GM21717 (cell line): ENCODE measurements at regions not wholly inside any gene's neighbourhood (a gene's known extent, or its start where the extent isn't known, plus 50 kb on each side); places are given as distances from the start of the nearest gene placed in this dataset.
"Not testable (repeated sequence)": the region's sequence is repeated elsewhere in the genome, so short reads cannot be mapped to it uniquely, and the experiment has no call there.

Experiments used
- ATAC-seq: cut with Tn5 transposase; IDR thresholded peaks from one replicate; pipeline ENCODE4 v1.9.1; 2021; ENCODE audit warnings: mild to moderate bottlenecking, moderate library complexity; ENCODE audit not compliant: unreplicated experiment

DNA sequence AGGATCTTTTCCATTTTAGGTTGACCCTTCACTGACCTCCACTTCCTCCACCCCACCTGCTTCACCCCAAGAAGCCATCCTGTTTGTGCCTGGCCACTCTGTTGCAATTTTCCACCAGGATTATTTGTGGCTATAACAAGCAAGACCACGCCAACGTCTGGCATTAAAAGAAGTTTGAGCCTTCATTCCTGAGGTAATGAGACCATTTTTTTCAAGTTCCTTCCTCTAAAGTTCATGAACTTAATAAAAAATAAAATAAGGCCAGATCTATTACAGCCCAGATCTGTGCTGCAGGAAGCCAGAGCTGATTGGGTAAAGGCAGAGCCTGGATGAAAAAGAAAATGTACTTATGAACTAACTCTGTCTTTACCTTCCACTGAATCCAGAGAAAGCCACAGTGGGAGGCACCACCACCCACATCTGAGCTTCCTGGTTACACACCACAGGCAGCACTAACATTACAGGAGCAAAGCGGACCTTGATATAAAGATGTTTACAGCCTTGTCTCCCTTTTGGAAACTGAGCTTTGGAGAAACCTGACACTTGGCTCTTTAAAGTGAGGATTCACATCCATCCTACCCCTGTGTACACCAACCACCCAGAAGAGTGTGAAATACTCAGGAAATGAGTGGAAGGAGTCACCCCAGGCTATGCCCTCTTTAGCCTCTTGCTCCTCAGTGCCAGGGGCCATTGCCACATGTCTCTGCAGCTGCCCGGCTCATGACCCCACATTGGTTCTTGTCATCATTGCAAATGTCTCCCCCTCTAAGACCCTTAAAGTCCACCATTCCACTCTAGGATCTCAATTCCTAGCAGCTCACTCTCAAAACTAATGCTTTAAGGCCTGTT is 293.6 kb downstream of the PLPP3 start:
- ATAC-seq: no peak

DNA sequence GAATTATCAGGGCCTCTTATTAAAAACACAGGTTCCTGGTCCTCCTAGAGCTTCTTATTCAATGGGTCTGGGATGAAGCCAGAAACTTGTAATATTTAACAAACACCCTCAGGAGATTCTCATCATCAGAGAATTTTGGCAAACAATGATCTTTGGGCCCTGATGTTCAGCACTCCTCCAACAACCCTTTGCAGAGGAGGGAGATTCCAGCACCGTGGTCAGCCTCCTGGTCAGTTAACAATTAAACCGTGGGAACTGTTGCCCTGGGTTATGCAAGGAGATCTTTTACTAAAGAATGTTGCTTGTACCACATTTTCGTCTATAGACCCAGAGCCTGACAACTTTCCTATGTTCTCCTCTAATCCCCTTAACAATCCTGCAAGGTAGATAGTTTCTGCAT is 294.4 kb downstream of the PLPP3 start:
- ATAC-seq: no peak

- no peak for ATAC-seq
Measured at GRCh38 chr1:56278061-56278460, 301.3 kb downstream of the PLPP3 start.

DNA sequence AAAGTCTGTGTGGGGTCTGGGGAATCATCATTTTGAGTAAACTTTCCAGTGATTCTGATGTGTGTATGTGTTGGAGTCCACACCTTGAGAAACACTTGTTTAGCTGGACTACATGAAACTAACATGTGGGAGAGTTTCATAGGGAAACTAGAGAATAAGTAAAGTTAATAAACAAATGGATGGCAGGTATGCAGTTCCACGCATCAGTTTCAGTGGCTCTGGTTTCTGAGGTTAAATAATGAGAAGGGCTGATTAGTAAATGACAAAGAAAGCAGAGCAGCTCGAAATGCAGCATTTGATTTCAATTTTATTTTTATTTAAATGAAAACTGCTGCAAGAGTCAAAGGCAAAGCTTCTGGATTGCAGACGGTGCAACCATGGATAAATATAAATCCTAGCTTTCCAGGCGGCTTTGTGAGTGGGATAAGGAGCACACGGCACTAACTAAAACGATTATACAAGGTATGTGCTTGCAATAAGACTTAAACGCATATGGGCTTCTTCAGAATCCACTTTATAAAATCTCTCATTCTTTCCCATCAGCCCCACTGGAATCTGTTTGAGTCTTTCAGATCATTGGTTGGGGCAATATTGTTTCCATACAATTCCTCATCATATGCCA is 310.7 kb downstream of the PLPP3 start:
- no peak for ATAC-seq

- no peak for ATAC-seq
Measured at GRCh38 chr1:56267611-56268010, 311.8 kb downstream of the PLPP3 start.

GRCh38 chr1:56266359-56266758 is 313.0 kb downstream of the PLPP3 start:
- no peak for ATAC-seq

GRCh38 chr1:56265216-56265615 is 314.1 kb downstream of the PLPP3 start:
- ATAC-seq: no peak

DNA sequence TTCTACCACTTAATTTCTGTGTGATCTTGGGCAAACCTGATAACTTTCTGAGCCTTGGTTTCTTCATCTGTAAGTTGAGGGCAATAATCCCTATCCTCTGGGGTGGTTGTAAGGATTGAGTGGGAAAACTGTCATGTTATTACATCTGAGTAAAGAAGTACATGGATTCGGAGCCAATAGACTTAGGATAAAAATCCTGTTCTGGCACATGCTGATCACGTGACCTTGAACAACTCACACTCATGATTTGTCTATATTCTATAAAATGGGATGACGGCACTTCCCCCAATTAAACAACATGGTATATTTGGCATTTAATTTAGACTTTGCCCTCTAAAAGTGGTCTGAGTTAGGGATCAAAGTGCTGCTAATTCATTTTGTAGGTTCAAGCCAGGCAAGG is 315.5 kb downstream of the PLPP3 start:
- ATAC-seq: no peak

GRCh38 chr1:56258371-56258770 is 321.0 kb downstream of the PLPP3 start:
- ATAC-seq: no peak

- ATAC-seq: no peak
Measured at GRCh38 chr1:56257726-56258125, 321.6 kb downstream of the PLPP3 start.

GRCh38 chr1:56256153-56257000 is 323.0 kb downstream of the PLPP3 start:
- no peak for ATAC-seq

GRCh38 chr1:56255516-56256152 is 323.7 kb downstream of the PLPP3 start:
- ATAC-seq: no peak

DNA sequence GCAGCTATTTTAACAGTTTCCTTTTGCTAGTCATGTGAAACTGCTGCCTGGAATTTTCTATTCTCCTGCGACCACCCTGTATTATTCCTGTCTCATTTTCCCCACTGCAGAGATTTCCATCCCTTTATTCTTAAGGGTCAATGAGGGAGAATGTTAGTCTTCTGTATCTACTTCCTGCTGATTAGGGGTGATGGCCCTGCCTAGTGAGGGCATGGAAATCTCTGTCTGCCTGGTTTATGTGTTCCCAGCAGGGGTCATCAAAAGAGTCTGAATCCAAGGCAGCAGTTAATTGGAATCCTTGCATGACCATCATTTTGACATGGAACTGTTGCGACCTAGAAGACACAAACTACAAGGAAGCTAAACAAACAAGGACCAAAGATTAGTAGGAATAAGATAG is 325.2 kb downstream of the PLPP3 start:
- ATAC-seq: no peak

- no peak for ATAC-seq
Measured at GRCh38 chr1:56250809-56251208, 328.6 kb downstream of the PLPP3 start.

GRCh38 chr1:56249234-56249633 is 330.1 kb downstream of the PLPP3 start:
- no peak for ATAC-seq

DNA sequence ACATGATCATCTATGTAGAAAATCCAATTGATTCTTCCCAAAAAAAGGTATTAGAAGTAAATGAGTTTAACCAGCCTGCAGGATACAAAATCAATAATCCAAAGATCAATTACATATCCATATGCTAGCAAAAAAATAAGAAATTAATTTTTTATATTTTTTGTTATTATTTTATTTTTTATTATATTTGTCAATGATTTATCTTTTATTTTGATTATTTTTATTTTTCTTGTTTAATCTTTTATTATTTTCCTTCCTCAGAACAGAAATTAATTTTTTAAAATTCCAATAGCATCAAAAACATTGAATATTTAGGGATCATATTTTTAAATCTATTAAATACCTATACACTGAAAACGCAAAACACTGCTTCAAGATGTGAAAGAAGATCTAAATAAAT is 331.2 kb downstream of the PLPP3 start:
- ATAC-seq: no peak

- not testable (repeated sequence) for ATAC-seq
Measured at GRCh38 chr1:56246726-56247125, 332.6 kb downstream of the PLPP3 start.

- no peak for ATAC-seq
Measured at GRCh38 chr1:56240400-56240799, 339.0 kb downstream of the PLPP3 start.

- no peak for ATAC-seq
Measured at GRCh38 chr1:56237491-56238064, 341.8 kb downstream of the PLPP3 start.

GRCh38 chr1:56236688-56237087 is 342.7 kb downstream of the PLPP3 start:
- no peak for ATAC-seq
